ENCODE measurements at regions not wholly inside any gene's neighbourhood (a gene's known extent, or its start where the extent isn't known, plus 50 kb on each side); places are given as distances from the start of the nearest gene placed in this dataset.
"Not testable (repeated sequence)": the region's sequence is repeated elsewhere in the genome, so short reads cannot be mapped to it uniquely, and the experiment has no call there.

DNA sequence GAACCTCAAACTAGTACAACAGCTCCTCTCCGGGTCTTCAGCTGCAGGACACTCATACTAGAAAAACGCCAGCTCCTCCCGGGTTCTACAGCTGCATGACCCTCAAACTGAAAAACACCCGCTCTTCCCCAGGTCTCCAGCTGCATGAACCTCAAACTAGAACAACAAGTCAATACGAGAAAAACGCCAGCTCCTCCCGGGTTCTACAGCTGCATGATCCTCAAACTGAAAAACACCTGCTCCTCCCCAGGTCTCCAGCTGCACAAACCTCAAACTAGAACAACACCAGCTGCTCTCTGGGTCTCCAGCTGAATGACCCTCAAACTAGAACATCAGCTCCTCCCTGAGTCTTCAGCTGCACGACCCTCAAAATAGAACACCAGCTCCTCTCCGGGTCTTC is 315.0 kb upstream of the TFPI start:
- H3K9me3 Mint-ChIP-seq: peaks cover 0 to 15% of the 10 kb centered on the region in 2 donors

GRCh38 chr2:187871506-187871905 is 317.3 kb upstream of the TFPI start:
- ATAC-seq (replicated peaks in 1 of 2) (no peak), DNase-seq (no peak)
- H3K4me1 Mint-ChIP-seq (ENCODE audit: low read depth): no peaks in the 10 kb centered on the region
- H3K9me3 Mint-ChIP-seq: peaks cover 0 to 18% of the 10 kb centered on the region in 2 donors
- no peak overlapping the region for H3K27ac Mint-ChIP-seq
- no peak overlapping the region for H3K4me3 Mint-ChIP-seq
- H3K36me3 Mint-ChIP-seq (ENCODE audit: insufficient read depth in 2 of 2): peaks cover 0 to 1% of the 10 kb centered on the region in 2 donors
- H3K27me3 Mint-ChIP-seq (ENCODE audit: low read depth): no peaks in the 10 kb centered on the region

More for the DNA sequence above, 315.0 kb upstream of the TFPI start:
- H3K27me3 Mint-ChIP-seq (ENCODE audit: low read depth): no peaks in the 10 kb centered on the region
- DNase-seq (no peak), ATAC-seq (replicated peaks in 1 of 2) (no peak)
- no peak overlapping the region for H3K4me3 Mint-ChIP-seq
- no peak overlapping the region for H3K27ac Mint-ChIP-seq
- no peaks in the 10 kb centered on the region for H3K36me3 Mint-ChIP-seq (ENCODE audit: insufficient read depth in 2 of 2)
- no peaks in the 10 kb centered on the region for H3K4me1 Mint-ChIP-seq (ENCODE audit: low read depth)

- Mint-ChIP-seq H3K4me3 (no peak overlapping the region), H3K27me3 (ENCODE audit: low read depth) (no peaks in the 10 kb centered on the region), H3K27ac (no peak overlapping the region), H3K4me1 (ENCODE audit: low read depth) (no peaks in the 10 kb centered on the region), H3K36me3 (ENCODE audit: insufficient read depth in 2 of 2) (peaks cover 0 to 1% of the 10 kb centered on the region in 2 donors), H3K9me3 (peaks cover 0 to 15% of the 10 kb centered on the region in 2 donors)
- ATAC-seq (replicated peaks in 1 of 2) (no peak), DNase-seq (no peak)
These were observed 318.9 kb upstream of the TFPI start for GRCh38 chr2:187873132-187873531.

- DNase-seq (no peak), ATAC-seq (replicated peaks in 1 of 2) (no peak)
- peaks cover 0 to 1% of the 10 kb centered on the region in 2 donors for H3K36me3 Mint-ChIP-seq (ENCODE audit: insufficient read depth in 2 of 2)
- no peak overlapping the region for H3K27ac Mint-ChIP-seq
- H3K27me3 Mint-ChIP-seq (ENCODE audit: low read depth): no peaks in the 10 kb centered on the region
- H3K4me1 Mint-ChIP-seq (ENCODE audit: low read depth): no peaks in the 10 kb centered on the region
- H3K9me3 Mint-ChIP-seq: peaks cover 0 to 4% of the 10 kb centered on the region in 2 donors
- H3K4me3 Mint-ChIP-seq: no peak overlapping the region
These were observed 320.6 kb upstream of the TFPI start for GRCh38 chr2:187874786-187875185.

DNA sequence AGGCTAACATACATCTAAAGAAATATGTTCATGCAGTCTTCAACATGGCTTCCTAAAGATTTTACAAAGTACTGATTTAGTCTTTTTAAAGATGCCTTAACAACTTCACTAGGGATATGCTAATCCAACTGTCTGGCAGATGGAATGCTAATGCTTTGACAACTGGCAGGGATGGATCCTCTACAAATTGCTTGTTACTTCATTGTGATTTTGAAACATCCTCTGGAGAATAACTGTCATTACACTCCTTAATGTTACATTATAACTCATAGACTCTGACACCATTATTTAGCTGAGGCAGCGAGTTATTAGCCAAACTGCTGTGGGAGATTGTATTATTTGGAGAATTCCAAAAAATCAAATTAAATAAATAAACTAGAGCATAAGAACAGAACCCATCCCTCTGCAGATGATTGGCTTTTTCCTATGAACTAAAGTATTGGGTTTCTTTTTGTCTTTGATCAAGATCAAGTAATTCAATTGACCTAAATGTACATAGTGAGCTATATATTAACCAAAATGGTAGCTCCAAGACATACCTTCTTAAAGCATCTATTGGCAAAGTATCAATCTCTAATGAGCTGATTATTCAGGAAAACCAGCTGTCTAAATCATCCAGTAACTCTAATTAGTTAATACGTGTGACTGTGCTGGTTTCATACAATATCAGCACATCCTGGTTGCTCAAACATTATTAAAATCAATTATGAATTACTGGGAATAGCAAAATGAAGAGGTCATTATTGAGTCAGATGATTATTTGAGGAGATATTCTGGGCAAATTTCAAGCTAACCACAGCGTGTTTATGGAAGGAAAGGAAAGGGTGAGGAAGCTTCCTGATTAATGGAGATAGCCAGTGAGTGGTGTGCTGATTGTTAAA is 321.3 kb upstream of the TFPI start:
- H3K4me1 Mint-ChIP-seq (ENCODE audit: low read depth): no peaks in the 10 kb centered on the region
- no peak overlapping the region for H3K4me3 Mint-ChIP-seq
- DNase-seq (no peak), ATAC-seq (replicated peaks in 1 of 2) (no peak)
- H3K27me3 Mint-ChIP-seq (ENCODE audit: low read depth): no peaks in the 10 kb centered on the region
- peaks cover 0 to 1% of the 10 kb centered on the region in 2 donors for H3K36me3 Mint-ChIP-seq (ENCODE audit: insufficient read depth in 2 of 2)
- no peak overlapping the region for H3K27ac Mint-ChIP-seq
- H3K9me3 Mint-ChIP-seq: peaks cover 0 to 3% of the 10 kb centered on the region in 2 donors

- Mint-ChIP-seq H3K27ac (no peak overlapping the region), H3K36me3 (ENCODE audit: insufficient read depth in 2 of 2) (peaks cover 0 to 1% of the 10 kb centered on the region in 2 donors), H3K4me1 (ENCODE audit: low read depth) (no peaks in the 10 kb centered on the region), H3K9me3 (peaks cover 0 to 3% of the 10 kb centered on the region in 2 donors), H3K27me3 (ENCODE audit: low read depth) (no peaks in the 10 kb centered on the region), H3K4me3 (no peak overlapping the region)
- ATAC-seq (replicated peaks in 1 of 2) (no peak), DNase-seq (no peak)
These were observed 322.3 kb upstream of the TFPI start for GRCh38 chr2:187876554-187876953.

- Mint-ChIP-seq H3K4me1 (ENCODE audit: low read depth) (no peaks in the 10 kb centered on the region), H3K9me3 (peaks cover 0 to 3% of the 10 kb centered on the region in 2 donors), H3K36me3 (ENCODE audit: insufficient read depth in 2 of 2) (peaks cover 0 to 1% of the 10 kb centered on the region in 2 donors), H3K27ac (no peak overlapping the region), H3K27me3 (ENCODE audit: low read depth) (no peaks in the 10 kb centered on the region), H3K4me3 (no peak overlapping the region)
- DNase-seq (no peak), ATAC-seq (replicated peaks in 1 of 2) (no peak)
These were observed 323.2 kb upstream of the TFPI start for GRCh38 chr2:187877391-187877790.

DNA sequence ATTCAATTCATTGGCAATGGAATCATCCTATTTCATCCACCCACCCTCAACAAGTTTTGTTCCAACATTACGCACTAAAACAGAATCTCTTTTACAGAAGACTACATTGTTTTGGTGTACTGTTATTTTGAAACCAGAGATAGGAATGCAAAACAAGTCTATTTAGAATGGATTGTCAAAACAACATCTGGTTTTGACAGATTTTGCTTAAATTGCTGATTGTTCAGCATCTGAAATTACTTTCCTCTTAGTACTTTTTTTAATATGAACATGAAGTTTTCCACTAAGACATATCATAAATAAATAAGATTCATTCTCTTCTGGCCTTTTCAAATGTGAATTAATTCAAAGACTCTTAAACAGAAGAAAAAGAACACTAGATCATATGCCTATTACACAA is 323.9 kb upstream of the TFPI start:
- Mint-ChIP-seq H3K9me3 (peaks cover 0 to 3% of the 10 kb centered on the region in 2 donors), H3K27me3 (ENCODE audit: low read depth) (no peaks in the 10 kb centered on the region), H3K27ac (no peak overlapping the region), H3K4me1 (ENCODE audit: low read depth) (no peaks in the 10 kb centered on the region), H3K36me3 (ENCODE audit: insufficient read depth in 2 of 2) (peaks cover 0 to 1% of the 10 kb centered on the region in 2 donors), H3K4me3 (no peak overlapping the region)
- no peak for ATAC-seq (replicated peaks in 1 of 2)
- DNase-seq: no peak

DNA sequence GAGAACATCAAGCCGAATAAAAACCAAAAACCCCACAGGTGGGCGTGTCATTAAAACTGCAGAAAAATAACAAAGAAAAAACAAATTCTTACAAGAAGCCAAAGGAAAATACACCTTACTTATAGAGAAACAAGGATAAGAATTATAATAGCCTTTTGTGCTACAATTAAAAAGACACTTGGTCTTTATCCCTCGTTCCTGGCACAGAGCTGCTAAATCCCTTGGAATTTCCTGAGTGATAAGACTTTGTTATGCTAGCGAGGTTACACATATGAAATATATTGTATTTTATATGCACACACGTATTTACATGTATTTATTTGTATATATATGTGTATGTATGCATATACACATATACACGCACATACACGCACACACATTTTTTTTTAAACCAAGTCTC is 325.3 kb upstream of the TFPI start:
- peaks cover 0 to 1% of the 10 kb centered on the region in 2 donors for H3K36me3 Mint-ChIP-seq (ENCODE audit: insufficient read depth in 2 of 2)
- H3K27ac Mint-ChIP-seq: no peak overlapping the region
- no peaks in the 10 kb centered on the region for H3K4me1 Mint-ChIP-seq (ENCODE audit: low read depth)
- H3K9me3 Mint-ChIP-seq: peaks cover 0 to 1% of the 10 kb centered on the region in 2 donors
- ATAC-seq (replicated peaks in 1 of 2) (no peak), DNase-seq (no peak)
- no peaks in the 10 kb centered on the region for H3K27me3 Mint-ChIP-seq (ENCODE audit: low read depth)
- no peak overlapping the region for H3K4me3 Mint-ChIP-seq

DNA sequence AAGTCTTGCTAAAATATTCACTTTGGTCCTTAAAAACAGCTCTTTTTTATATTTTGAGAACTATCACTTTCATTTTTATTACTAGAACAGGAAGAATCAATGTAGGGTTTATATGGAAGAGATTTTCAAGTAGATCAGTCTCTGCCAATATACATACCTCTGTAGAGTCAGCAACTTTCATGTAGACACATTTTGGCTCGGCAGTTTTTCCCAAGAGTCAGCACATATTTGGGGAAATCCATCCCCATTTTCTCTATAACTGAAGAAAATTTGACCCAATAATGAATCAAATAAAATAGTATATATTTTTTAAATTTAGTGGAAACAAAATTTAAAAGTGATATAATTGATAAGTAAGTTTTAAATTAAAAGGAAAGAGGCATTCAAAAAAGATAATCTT is 329.8 kb upstream of the TFPI start:
- Mint-ChIP-seq H3K36me3 (ENCODE audit: insufficient read depth in 2 of 2) (no peaks in the 10 kb centered on the region), H3K4me3 (no peak overlapping the region), H3K27me3 (ENCODE audit: low read depth) (no peaks in the 10 kb centered on the region), H3K4me1 (ENCODE audit: low read depth) (no peaks in the 10 kb centered on the region), H3K9me3 (no peaks in the 10 kb centered on the region), H3K27ac (no peak overlapping the region)
- no peak for ATAC-seq (replicated peaks in 1 of 2)
- no peak for DNase-seq

DNA sequence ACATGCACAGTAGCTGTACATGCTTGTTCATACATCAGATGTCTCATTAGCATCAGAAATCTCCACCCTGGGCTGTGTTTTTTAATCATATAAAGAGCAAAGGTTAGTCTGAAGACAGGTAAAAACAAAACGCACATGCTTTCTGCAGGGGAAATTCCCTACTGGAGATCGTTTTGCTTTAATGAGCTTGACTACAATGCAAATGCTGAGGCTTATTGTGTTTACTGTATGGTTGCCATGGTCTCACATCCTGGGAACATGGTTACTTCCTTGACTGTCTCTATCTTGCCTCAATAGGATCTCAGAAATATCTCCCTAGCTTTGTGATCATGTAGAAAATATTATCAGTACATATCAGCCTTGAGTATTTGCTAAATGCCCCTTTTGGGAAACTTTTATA is 336.5 kb upstream of the TFPI start:
- Mint-ChIP-seq H3K36me3 (ENCODE audit: insufficient read depth in 2 of 2) (no peaks in the 10 kb centered on the region), H3K9me3 (peaks cover 3% of the 10 kb centered on the region in 2 donors)
- ATAC-seq (replicated peaks in 1 of 2): no peak

GRCh38 chr2:187900021-187900420 is 345.8 kb upstream of the TFPI start:
- DNase-seq (no peak), ATAC-seq (replicated peaks in 1 of 2) (no peak)
- Mint-ChIP-seq H3K9me3 (peaks cover 0 to 2% of the 10 kb centered on the region in 2 donors), H3K4me3 (no peak overlapping the region), H3K36me3 (ENCODE audit: insufficient read depth in 2 of 2) (peaks cover 0 to 2% of the 10 kb centered on the region in 2 donors), H3K27me3 (ENCODE audit: low read depth) (no peaks in the 10 kb centered on the region), H3K4me1 (ENCODE audit: low read depth) (no peaks in the 10 kb centered on the region), H3K27ac (no peak overlapping the region)

More for the DNA sequence above, 336.5 kb upstream of the TFPI start:
- no peak for DNase-seq
- Mint-ChIP-seq H3K4me1 (ENCODE audit: low read depth) (no peaks in the 10 kb centered on the region), H3K4me3 (no peak overlapping the region), H3K27me3 (ENCODE audit: low read depth) (no peaks in the 10 kb centered on the region), H3K27ac (no peak overlapping the region)

DNA sequence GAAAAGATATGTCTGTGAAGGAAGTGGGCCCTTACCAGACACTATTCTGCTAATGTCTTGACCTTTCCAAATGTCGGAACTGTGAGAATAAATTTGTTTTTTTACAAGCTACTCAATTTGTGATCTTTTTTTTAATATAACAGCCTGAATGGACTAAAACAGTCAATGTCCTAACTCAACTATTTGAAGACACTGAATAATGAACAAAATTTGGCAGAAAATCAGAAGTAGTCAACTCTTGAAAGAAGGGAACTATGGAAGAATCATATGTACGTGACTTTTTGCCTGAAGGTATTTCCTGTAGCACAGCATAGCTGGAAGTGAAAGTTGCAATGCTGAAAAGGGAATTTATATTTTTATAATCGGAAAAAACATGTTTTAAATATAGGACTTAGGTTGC is 351.8 kb upstream of the TFPI start:
- no peak overlapping the region for H3K27ac Mint-ChIP-seq
- H3K36me3 Mint-ChIP-seq (ENCODE audit: insufficient read depth in 2 of 2): peaks cover 0 to under 1% of the 10 kb centered on the region in 2 donors
- no peak overlapping the region for H3K4me3 Mint-ChIP-seq
- H3K27me3 Mint-ChIP-seq (ENCODE audit: low read depth): no peaks in the 10 kb centered on the region
- peaks cover 0 to under 1% of the 10 kb centered on the region in 2 donors for H3K9me3 Mint-ChIP-seq
- H3K4me1 Mint-ChIP-seq (ENCODE audit: low read depth): no peaks in the 10 kb centered on the region
- DNase-seq (no peak), ATAC-seq (replicated peaks in 1 of 2) (no peak)

DNA sequence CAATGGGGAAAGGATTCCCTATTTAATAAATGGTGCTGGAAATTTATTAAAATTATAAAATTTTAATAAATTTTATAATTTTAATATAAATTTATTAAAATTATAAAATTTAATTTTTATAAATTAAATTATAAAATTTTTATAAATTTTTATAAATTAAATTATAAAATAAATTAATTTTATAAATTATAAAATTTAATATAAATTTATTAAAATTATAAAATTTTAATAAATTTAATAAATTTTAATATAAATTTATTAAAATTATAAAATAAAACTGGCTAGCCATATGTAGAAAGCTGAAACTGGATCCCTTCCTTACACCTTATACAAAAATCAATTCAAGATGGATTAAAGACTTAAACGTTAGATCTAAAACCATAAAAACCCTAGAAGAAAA is 356.7 kb upstream of the TFPI start:
- not testable (repeated sequence) for H3K9me3 Mint-ChIP-seq; H3K36me3 Mint-ChIP-seq (ENCODE audit: insufficient read depth in 2 of 2); H3K4me1 Mint-ChIP-seq (ENCODE audit: low read depth); DNase-seq; H3K27me3 Mint-ChIP-seq (ENCODE audit: low read depth); ATAC-seq (replicated peaks in 1 of 2); H3K27ac Mint-ChIP-seq; H3K4me3 Mint-ChIP-seq
